ENCODE measurements at regions not wholly inside any gene's neighbourhood (a gene's known extent, or its start where the extent isn't known, plus 50 kb on each side); places are given as distances from the start of the nearest gene placed in this dataset.

DNA sequence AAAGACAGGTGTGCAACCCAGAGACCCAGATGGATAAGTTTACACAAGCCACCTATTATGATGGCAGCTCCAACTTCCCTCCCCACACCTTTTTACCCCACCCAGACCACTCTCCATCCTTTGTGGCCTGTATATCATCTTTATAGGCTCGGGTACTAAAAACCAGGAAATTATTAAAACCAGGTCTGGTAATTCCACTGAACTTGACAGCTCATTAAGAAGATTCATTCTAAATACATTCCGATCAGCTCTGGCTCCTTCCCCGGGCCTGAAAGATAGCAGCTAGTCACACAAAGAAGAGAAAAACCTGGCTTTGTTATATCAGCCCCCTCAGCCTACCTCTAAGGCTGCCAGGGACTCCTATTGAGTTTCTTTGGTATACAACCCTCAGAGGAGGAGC lies 67.9 kb upstream of the API5 start:
- TF ChIP-seq, protein P1, sequence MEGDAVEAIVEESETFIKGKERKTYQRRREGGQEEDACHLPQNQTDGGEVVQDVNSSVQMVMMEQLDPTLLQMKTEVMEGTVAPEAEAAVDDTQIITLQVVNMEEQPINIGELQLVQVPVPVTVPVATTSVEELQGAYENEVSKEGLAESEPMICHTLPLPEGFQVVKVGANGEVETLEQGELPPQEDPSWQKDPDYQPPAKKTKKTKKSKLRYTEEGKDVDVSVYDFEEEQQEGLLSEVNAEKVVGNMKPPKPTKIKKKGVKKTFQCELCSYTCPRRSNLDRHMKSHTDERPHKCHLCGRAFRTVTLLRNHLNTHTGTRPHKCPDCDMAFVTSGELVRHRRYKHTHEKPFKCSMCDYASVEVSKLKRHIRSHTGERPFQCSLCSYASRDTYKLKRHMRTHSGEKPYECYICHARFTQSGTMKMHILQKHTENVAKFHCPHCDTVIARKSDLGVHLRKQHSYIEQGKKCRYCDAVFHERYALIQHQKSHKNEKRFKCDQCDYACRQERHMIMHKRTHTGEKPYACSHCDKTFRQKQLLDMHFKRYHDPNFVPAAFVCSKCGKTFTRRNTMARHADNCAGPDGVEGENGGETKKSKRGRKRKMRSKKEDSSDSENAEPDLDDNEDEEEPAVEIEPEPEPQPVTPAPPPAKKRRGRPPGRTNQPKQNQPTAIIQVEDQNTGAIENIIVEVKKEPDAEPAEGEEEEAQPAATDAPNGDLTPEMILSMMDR (IDR thresholded peaks at IDR 0.05), result no peak
- no peak for TF ChIP-seq POLR2A (IDR thresholded peaks at IDR 0.05)
- no peak for TF ChIP-seq EP300 (IDR thresholded peaks at IDR 0.05; ENCODE audit: low read depth)

Measured in transverse colon (tissue), 3 donors.